Hepatocyte (in vitro differentiated cells): ENCODE measurements at regions not wholly inside any gene's neighbourhood (a gene's known extent, or its start where the extent isn't known, plus 50 kb on each side); places are given as distances from the start of the nearest gene placed in this dataset.

ENCODE experiments used
- DNase-seq: peaks from one replicate; pipeline ENCODE4 v3.0.0-alpha.2; 2016; ENCODE audit warnings: low spot score
- H2AFZ ChIP-seq: fragments of 200-600 bp; sonication (generic); 2 replicates; pipeline ENCODE4 v1.6.0; 2016; ENCODE audit warnings: antibody characterized with exemption, mild to moderate bottlenecking
- H3K27ac ChIP-seq: fragments of 200-600 bp; sonication (generic); 2 replicates; pipeline ENCODE4 v1.5.1; 2016; ENCODE audit warnings: mild to moderate bottlenecking
- H3K27me3 ChIP-seq: fragments of 200-600 bp; sonication (generic); 2 replicates; pipeline ENCODE4 v1.6.1; 2016
- H3K36me3 ChIP-seq: fragments of 200-600 bp; sonication (generic); replicated peaks from 2 replicates; pipeline ENCODE4 v1.5.1; 2016; ENCODE audit warnings: low read depth; ENCODE audit not compliant: insufficient read depth
- H3K4me1 ChIP-seq: fragments of 200-600 bp; sonication (generic); 2 replicates; pipeline ENCODE4 v1.5.1; 2016; ENCODE audit warnings: mild to moderate bottlenecking, moderate library complexity; ENCODE audit not compliant: insufficient read depth
- H3K4me2 ChIP-seq: fragments of 200-600 bp; sonication (generic); 2 replicates; pipeline ENCODE4 v1.6.0; 2016
- H3K4me3 ChIP-seq: fragments of 200-600 bp; sonication (generic); 2 replicates; pipeline ENCODE4 v1.5.1; 2016; ENCODE audit warnings: mild to moderate bottlenecking
- H3K79me2 ChIP-seq: fragments of 200-600 bp; sonication (generic); 2 replicates; pipeline ENCODE4 v1.6.0; 2017; ENCODE audit warnings: mild to moderate bottlenecking
- H3K9me2 ChIP-seq: fragments of 200-600 bp; sonication (generic); replicated peaks from 2 replicates; pipeline ENCODE4 v1.6.0; 2017; ENCODE audit warnings: mild to moderate bottlenecking; ENCODE audit not compliant: insufficient read depth
- H3K9me3 ChIP-seq: fragments of 200-600 bp; sonication (generic); 2 replicates; pipeline ENCODE4 v1.5.1; 2016; ENCODE audit warnings: low read depth, mild to moderate bottlenecking
- H4K20me1 ChIP-seq: fragments of 200-600 bp; sonication (generic); 2 replicates; pipeline ENCODE4 v1.6.0; 2016; ENCODE audit warnings: mild to moderate bottlenecking; ENCODE audit not compliant: insufficient read depth, poor library complexity, severe bottlenecking
- EZH2 ChIP-seq: fragments of 200-600 bp; sonication (generic); IDR thresholded peaks from 2 replicates; pipeline ENCODE4 v1.6.1; 2016; ENCODE audit warnings: antibody characterized with exemption, mild to moderate bottlenecking, borderline replicate concordance
- EZH2phosphoT487 ChIP-seq: fragments of 200-600 bp; sonication (generic); IDR thresholded peaks from one replicate; pipeline ENCODE4 v1.6.1; 2018; ENCODE audit warnings: antibody characterized with exemption, mild to moderate bottlenecking, low read depth, moderate library complexity; ENCODE audit not compliant: unreplicated experiment, severe bottlenecking
- WGBS: methylation state at CpG from one replicate; pipeline ENCODE4 v1.1.6; 2016; ENCODE audit warnings: low lambda C conversion rate; ENCODE audit errors: missing lambda C conversion rate; 5-methylcytosine and 5-hydroxymethylcytosine counted together
- TF ChIP-seq, protein P1 (sequence below): fragments of 200-600 bp; sonication (generic); IDR thresholded peaks from 2 replicates; pipeline ENCODE4 v1.5.1; 2016; ENCODE audit warnings: antibody characterized with exemption, mild to moderate bottlenecking; ENCODE audit not compliant: poor library complexity

DNA sequence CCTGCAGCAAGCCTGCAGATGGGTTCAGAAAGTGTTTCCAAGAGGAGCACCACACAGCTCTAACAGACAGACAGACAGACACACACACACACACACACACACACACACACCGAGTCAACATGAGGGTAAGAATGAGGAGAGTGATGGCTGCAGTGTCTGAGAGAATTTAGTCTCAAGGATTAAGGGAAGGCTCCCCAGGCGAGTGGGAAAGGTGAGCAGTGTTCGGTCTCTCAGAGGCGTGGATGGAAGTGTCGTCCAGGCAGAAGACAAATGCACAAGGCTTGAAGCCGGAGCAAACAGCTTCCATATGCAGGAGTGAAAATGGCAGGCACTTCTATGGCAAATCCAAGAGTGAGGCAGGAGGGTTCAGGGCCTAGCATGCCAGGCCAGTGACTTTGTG, 770.1 kb downstream of the KCNJ18 start:
- TF ChIP-seq EZH2: no peak
- TF ChIP-seq, protein P1, sequence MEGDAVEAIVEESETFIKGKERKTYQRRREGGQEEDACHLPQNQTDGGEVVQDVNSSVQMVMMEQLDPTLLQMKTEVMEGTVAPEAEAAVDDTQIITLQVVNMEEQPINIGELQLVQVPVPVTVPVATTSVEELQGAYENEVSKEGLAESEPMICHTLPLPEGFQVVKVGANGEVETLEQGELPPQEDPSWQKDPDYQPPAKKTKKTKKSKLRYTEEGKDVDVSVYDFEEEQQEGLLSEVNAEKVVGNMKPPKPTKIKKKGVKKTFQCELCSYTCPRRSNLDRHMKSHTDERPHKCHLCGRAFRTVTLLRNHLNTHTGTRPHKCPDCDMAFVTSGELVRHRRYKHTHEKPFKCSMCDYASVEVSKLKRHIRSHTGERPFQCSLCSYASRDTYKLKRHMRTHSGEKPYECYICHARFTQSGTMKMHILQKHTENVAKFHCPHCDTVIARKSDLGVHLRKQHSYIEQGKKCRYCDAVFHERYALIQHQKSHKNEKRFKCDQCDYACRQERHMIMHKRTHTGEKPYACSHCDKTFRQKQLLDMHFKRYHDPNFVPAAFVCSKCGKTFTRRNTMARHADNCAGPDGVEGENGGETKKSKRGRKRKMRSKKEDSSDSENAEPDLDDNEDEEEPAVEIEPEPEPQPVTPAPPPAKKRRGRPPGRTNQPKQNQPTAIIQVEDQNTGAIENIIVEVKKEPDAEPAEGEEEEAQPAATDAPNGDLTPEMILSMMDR: no peak
- no peak overlapping the region for H3K27ac ChIP-seq
- H3K79me2 ChIP-seq: no peaks in the 10 kb centered on the region
- no peaks in the 10 kb centered on the region for H3K27me3 ChIP-seq
- no peak for DNase-seq
- H3K4me1 ChIP-seq: no peaks in the 10 kb centered on the region
- 74% methylated on average over 6 of the region's 6 CpGs for WGBS
- H2AFZ ChIP-seq: no peak overlapping the region
- H4K20me1 ChIP-seq: no peaks in the 10 kb centered on the region
- no peaks in the 10 kb centered on the region for H3K9me3 ChIP-seq
- H3K4me3 ChIP-seq: no peak overlapping the region
- H3K36me3 ChIP-seq: no peaks in the 10 kb centered on the region
- H3K4me2 ChIP-seq: no peak overlapping the region
- H3K9me2 ChIP-seq: no peaks in the 10 kb centered on the region

DNA sequence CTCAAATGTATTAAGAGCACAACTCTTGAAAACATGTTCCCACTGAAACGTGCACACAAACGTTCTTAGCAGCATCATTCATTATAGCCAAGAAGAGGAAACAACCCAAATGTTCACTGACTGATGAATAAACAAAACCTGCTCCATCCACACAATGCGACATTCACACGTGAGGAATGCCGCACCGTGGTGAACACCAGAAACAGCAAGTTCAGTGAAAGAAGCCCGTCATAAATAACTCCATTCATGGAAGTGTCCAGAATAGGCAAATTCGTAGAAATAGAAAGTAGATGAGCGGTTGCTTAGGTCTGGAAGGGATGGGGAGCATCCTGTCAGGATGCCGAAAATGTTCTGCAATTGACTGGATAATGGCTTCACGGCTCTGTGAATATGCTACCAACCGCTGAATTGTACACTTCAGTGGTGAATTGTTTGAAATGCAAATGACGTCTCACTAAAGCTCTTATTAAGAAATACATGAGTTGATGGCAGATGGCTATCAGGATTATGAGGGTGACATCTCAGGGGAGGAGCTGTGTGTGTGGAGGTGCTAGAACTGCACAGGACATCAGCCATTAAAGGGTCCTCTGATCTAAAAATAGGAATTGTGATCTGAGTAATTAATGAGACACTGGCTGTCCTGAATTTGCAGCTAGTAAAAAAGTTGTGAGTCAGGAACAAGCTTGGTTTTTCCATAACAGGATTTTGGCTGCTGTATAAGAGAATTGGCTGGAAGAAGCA, 771.0 kb downstream of the KCNJ18 start:
- DNase-seq: no peak
- Histone ChIP-seq H3K4me1 (no peaks in the 10 kb centered on the region), H3K9me2 (no peaks in the 10 kb centered on the region), H4K20me1 (no peaks in the 10 kb centered on the region), H2AFZ (no peak overlapping the region), H3K27me3 (no peaks in the 10 kb centered on the region), H3K79me2 (no peaks in the 10 kb centered on the region), H3K27ac (no peak overlapping the region), H3K9me3 (no peaks in the 10 kb centered on the region), H3K4me3 (no peak overlapping the region), H3K4me2 (no peak overlapping the region), H3K36me3 (no peaks in the 10 kb centered on the region)
- WGBS: 68% methylated on average over 13 of the region's 13 CpGs
- TF ChIP-seq, protein P1: no peak
- TF ChIP-seq EZH2phosphoT487 (no peak), EZH2 (no peak)

DNA sequence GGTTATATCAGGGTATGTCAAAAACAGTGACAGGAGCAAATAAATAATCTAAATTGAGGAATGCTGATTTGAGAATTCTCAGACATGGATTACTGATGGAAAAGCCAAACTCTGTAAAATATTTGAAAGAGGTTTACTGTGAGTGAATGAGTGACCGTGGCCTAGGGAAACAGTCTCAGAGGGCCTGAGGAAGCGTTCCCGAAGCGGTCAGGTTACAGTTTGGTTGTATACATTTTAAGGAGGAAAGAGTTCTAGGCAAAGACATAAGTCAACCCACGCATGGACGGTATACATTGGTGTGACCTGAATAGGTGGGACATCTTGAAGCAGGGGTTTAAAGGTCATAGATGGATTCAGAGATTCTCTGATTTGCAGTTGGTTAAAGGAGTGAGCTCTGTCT, 771.7 kb downstream of the KCNJ18 start:
- TF ChIP-seq EZH2 (no peak), EZH2phosphoT487 (no peak)
- TF ChIP-seq, protein P1: no peak
- H3K9me2 ChIP-seq: no peaks in the 10 kb centered on the region
- no peaks in the 10 kb centered on the region for H3K4me1 ChIP-seq
- H3K36me3 ChIP-seq: no peaks in the 10 kb centered on the region
- no peak overlapping the region for H2AFZ ChIP-seq
- no peaks in the 10 kb centered on the region for H3K79me2 ChIP-seq
- H3K4me3 ChIP-seq: no peak overlapping the region
- 65% methylated on average over 6 of the region's 6 CpGs for WGBS
- no peaks in the 10 kb centered on the region for H3K27me3 ChIP-seq
- H4K20me1 ChIP-seq: no peaks in the 10 kb centered on the region
- no peak overlapping the region for H3K27ac ChIP-seq
- no peak for DNase-seq
- H3K4me2 ChIP-seq: no peak overlapping the region
- H3K9me3 ChIP-seq: no peaks in the 10 kb centered on the region

DNA sequence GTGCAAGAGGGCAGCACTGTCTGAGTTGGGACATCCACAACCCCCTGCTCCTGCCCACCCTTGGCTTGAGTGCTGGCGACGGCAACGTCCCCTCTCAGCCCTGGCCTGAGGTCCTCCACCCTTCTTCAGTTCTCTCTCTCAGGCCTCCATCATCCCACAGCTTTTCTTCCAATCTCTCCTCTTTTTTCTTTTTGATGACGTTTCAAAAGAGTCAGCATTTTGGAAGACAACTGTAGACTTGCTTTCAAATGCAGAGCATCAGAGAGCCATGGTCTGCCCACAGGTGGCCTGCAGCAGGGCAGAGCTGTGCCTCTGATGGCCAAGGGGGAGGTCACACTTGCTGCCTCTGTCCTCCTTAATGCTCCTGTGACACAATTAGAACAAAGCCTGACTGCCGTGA, 775.4 kb downstream of the KCNJ18 start:
- Histone ChIP-seq H3K4me2 (no peak overlapping the region), H3K9me3 (peaks cover 4% of the 10 kb centered on the region), H3K27ac (no peak overlapping the region), H3K4me3 (no peak overlapping the region), H3K36me3 (no peaks in the 10 kb centered on the region), H3K9me2 (no peaks in the 10 kb centered on the region), H3K4me1 (no peaks in the 10 kb centered on the region), H3K79me2 (no peaks in the 10 kb centered on the region), H3K27me3 (no peaks in the 10 kb centered on the region), H2AFZ (no peak overlapping the region), H4K20me1 (no peaks in the 10 kb centered on the region)
- TF ChIP-seq EZH2: no peak
- TF ChIP-seq, protein P1: no peak
- TF ChIP-seq EZH2phosphoT487: no peak
- 80% methylated on average over 5 of the region's 5 CpGs for WGBS
- DNase-seq: no peak
